Activated B cell treated with CpG ODN at 0.5 μM for 24 hours (primary cell): ENCODE measurements at regions not wholly inside any gene's neighbourhood (a gene's known extent, or its start where the extent isn't known, plus 50 kb on each side); places are given as distances from the start of the nearest gene placed in this dataset.

Experiments used
- ATAC-seq: fragments of 200-7000 bp; cut with Tn5 transposase; one replicate; pipeline ENCODE4 v1.10.0; 2021; ENCODE audit warnings: low read depth, mild to moderate bottlenecking, moderate library complexity
- CTCF ChIA-PET: fragments of 350-600 bp; sonication (Branson Sonifier 250); formaldehyde crosslinking; loops from one replicate; lab custom pipeline; 2021; ENCODE audit warnings: antibody characterized with exemption; lab: Charles Lee
- POLR2A ChIA-PET: fragments of 350-600 bp; sonication (Branson Sonifier 250); formaldehyde crosslinking; loops from one replicate; lab custom pipeline; 2021; ENCODE audit warnings: antibody characterized with exemption; lab: Charles Lee
- DNase-seq: peaks from one replicate; pipeline ENCODE4 v3.0.0; 2022
- H3K27ac Mint-ChIP-seq: one replicate; pipeline ENCODE4 v1.8.0; 2020; ENCODE audit warnings: mixed read lengths
- H3K27me3 Mint-ChIP-seq: one replicate; pipeline ENCODE4 v1.8.0; 2021; ENCODE audit warnings: mixed read lengths
- H3K36me3 Mint-ChIP-seq: one replicate; pipeline ENCODE4 v1.8.0; 2021; ENCODE audit warnings: low read depth, mixed read lengths
- H3K4me1 Mint-ChIP-seq: one replicate; pipeline ENCODE4 v1.8.0; 2021; ENCODE audit warnings: mixed read lengths
- H3K4me3 Mint-ChIP-seq: one replicate; pipeline ENCODE4 v1.8.0; 2020; ENCODE audit warnings: mild to moderate bottlenecking, mixed read lengths
- H3K9me3 Mint-ChIP-seq: one replicate; pipeline ENCODE4 v1.8.0; 2020; ENCODE audit warnings: mixed read lengths
- CTCF ChIP-seq: fragments of 200-600 bp; IDR thresholded peaks from one replicate; pipeline ENCODE4 v1.8.0; 2022; ENCODE audit warnings: antibody characterized with exemption, mild to moderate bottlenecking
- intact Hi-C: fragments of 100-400 bp; cut with micrococcal nuclease; formaldehyde crosslinking; loops from one replicate; pipeline ENCODE4 v1.15.1; 2024

GRCh38 chr13:105721016-105721415 is 814.4 kb downstream of the EFNB2 start:
- H3K4me3 Mint-ChIP-seq = no peak overlapping the region
- ATAC-seq = no peak
- intact Hi-C loops = no loop called here

GRCh38 chr13:105719859-105720258 is 815.6 kb downstream of the EFNB2 start:
- CTCF ChIA-PET = no interaction called here
- H3K27me3 Mint-ChIP-seq = no peaks in the 10 kb centered on the region
- H3K4me1 Mint-ChIP-seq = no peaks in the 10 kb centered on the region
- no peaks in the 10 kb centered on the region for H3K36me3 Mint-ChIP-seq
- no peak for TF ChIP-seq CTCF
- H3K9me3 Mint-ChIP-seq = peaks cover 5% of the 10 kb centered on the region
- H3K4me3 Mint-ChIP-seq = no peak overlapping the region
- no peak for ATAC-seq
- POLR2A ChIA-PET = no interaction called here
- no peak overlapping the region for H3K27ac Mint-ChIP-seq
- intact Hi-C loops = no loop called here
- DNase-seq = no peak

More at GRCh38 chr13:105721016-105721415, 814.4 kb downstream of the EFNB2 start:
- no peaks in the 10 kb centered on the region for H3K27me3 Mint-ChIP-seq
- no peak for DNase-seq
- no peaks in the 10 kb centered on the region for H3K36me3 Mint-ChIP-seq
- no peak for TF ChIP-seq CTCF
- no peaks in the 10 kb centered on the region for H3K4me1 Mint-ChIP-seq
- H3K27ac Mint-ChIP-seq = no peak overlapping the region
- ChIA-PET POLR2A (no interaction called here), CTCF (no interaction called here)
- peaks cover 5% of the 10 kb centered on the region for H3K9me3 Mint-ChIP-seq

- intact Hi-C loops = no loop called here
- H3K27ac Mint-ChIP-seq = no peak overlapping the region
- CTCF ChIA-PET = no interaction called here
- POLR2A ChIA-PET = no interaction called here
- no peaks in the 10 kb centered on the region for H3K27me3 Mint-ChIP-seq
- H3K9me3 Mint-ChIP-seq = no peaks in the 10 kb centered on the region
- H3K4me3 Mint-ChIP-seq = no peak overlapping the region
- ATAC-seq (no peak), DNase-seq (no peak)
- no peak for TF ChIP-seq CTCF
- H3K4me1 Mint-ChIP-seq = no peaks in the 10 kb centered on the region
- H3K36me3 Mint-ChIP-seq = no peaks in the 10 kb centered on the region
Observed at GRCh38 chr13:105709181-105709580, 826.3 kb downstream of the EFNB2 start.

GRCh38 chr13:105703843-105704242 is 831.6 kb downstream of the EFNB2 start:
- Mint-ChIP-seq H3K4me3 (no peak overlapping the region), H3K27me3 (no peaks in the 10 kb centered on the region), H3K27ac (no peak overlapping the region), H3K9me3 (peaks cover 5% of the 10 kb centered on the region), H3K4me1 (no peaks in the 10 kb centered on the region), H3K36me3 (no peaks in the 10 kb centered on the region)
- CTCF ChIA-PET = no interaction called here
- intact Hi-C loops = no loop called here
- no peak for ATAC-seq
- POLR2A ChIA-PET = no interaction called here
- no peak for TF ChIP-seq CTCF
- DNase-seq = no peak

- Mint-ChIP-seq H3K4me1 (no peaks in the 10 kb centered on the region), H3K36me3 (no peaks in the 10 kb centered on the region), H3K4me3 (no peak overlapping the region), H3K9me3 (peaks cover 7% of the 10 kb centered on the region), H3K27ac (no peak overlapping the region), H3K27me3 (no peaks in the 10 kb centered on the region)
- intact Hi-C loops = no loop called here
- ChIA-PET CTCF (no interaction called here), POLR2A (no interaction called here)
- DNase-seq (no peak), ATAC-seq (no peak)
- no peak for TF ChIP-seq CTCF
Observed at GRCh38 chr13:105702441-105702840, 833.0 kb downstream of the EFNB2 start.
